ENCODE measurements at regions not wholly inside any gene's neighbourhood (a gene's known extent, or its start where the extent isn't known, plus 50 kb on each side); places are given as distances from the start of the nearest gene placed in this dataset.
"Not testable (repeated sequence)": the region's sequence is repeated elsewhere in the genome, so short reads cannot be mapped to it uniquely, and the experiment has no call there.

DNA sequence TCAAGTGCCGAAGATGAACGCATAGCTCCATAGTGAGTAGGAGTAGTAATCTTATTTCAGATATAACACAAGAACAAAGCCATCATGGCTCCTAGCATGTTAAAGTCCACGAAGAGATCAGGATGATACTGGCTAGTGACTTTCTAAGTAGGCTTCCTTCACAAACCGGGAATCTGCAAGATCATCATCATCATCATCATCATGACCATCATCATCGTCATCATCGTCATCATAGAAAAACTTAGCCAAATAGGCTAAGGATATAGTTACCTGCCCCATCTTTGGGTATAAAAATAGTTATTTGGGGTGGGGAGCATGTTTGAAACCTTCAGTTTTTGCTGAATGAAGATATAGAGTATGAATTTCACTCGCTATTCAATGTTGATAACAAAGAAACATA lies 57.9 kb downstream of the PYDC2 start:
- no peak for DNase-seq (ENCODE audit: low spot score)

DNA sequence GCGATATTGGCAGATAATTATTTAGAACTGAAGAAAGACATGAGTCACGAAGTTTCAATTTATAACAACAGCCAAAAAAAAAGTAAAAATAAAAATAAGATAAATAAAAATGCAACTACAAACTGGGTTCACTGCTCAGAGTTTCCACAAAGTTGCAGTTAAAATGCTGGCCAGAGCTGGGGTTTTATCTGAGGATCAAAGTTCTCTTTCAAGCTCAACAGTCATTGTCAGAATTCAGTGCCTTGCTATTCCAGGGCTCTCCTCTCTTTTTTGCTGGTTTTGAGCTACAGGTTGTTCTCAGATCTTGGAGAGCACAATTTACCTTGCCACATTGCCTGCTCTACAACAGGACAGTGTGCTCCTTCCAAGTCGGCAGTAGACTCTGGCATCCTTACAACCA lies 60.1 kb downstream of the PYDC2 start:
- no peak for DNase-seq (ENCODE audit: low spot score)

DNA sequence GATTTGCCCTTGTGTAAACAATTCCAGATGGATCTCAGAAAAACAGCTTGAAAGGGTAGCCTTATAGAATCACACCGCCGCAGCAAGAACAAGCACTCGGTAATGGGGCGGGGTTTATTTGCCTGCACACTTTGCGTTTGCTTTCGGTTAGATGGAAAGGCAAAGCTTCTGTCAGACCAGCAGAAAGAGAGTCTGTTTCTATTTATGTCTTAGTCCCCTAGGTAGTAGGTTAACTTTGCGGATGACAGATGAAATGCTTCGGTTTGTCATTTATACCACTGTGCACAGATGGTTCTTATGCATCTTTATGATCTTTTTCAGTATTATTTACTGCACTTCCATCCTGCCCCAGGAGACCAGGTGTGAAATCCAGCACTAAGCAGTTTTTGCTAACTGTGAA lies 62.2 kb downstream of the PYDC2 start:
- DNase-seq (ENCODE audit: low spot score): no peak

DNA sequence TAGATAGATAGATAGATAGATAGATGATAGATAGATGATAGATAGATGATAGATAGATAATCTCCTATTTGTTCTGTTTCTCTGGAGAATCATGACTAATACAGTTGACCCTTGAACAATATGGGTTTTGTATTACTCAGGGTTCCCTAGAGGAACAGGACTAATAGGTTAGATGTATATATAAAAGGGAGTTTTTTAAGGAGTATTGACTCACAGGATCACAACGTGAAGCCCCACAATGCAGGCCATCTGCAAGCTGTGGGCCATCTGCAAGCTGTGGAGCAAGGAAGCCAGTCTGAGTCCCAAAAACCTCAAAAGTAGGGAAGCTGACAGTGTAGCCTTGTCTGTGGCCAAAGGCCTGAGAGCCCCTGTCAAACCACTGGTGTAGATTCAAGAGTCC lies 67.6 kb downstream of the PYDC2 start:
- no peak for DNase-seq (ENCODE audit: low spot score)

DNA sequence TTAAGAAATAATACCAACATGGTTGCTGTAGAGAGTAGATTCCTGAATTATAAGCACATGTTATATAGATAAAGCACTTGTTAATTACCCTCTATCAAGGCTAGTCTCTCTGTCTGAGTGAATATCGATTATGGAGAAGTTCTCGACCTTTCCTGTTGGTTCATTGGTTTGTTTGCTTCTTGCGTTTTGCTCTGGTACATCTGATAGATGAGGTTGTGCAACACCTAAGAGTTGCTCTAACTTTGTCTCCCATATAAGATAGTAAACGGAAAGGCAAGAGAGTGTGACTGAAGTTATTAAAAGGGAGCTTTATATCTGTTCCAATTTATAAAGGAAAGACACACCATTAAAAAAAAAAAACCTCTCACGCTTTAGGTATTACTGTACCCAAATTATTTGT lies 69.0 kb downstream of the PYDC2 start:
- DNase-seq (ENCODE audit: low spot score): no peak

DNA sequence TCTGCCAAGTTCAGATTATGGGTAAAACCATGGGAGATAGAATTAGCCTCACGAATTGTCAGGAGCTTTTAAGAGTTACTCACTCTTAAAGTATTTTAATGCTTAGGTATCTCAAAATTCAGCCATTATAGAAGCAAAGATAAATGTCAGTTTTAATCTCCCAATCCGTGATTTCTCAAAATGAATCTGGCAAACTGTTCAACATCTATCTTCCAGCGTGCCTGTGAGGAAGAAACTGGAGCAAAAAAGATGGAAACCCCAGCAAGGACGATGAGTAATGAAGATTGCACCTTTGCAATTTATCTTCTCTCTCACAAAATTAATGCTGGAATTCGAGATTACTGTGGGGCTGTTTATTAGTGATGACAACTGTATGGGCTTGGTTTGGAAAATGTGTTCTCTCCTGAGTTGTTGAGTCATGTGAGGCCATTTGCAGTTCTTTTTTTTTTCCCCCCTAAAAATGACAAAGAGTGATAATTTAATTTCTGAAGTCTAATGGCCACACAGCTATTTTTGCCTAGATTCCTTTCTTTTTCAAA lies 70.5 kb downstream of the PYDC2 start:
- no peak for DNase-seq (ENCODE audit: low spot score)

DNA sequence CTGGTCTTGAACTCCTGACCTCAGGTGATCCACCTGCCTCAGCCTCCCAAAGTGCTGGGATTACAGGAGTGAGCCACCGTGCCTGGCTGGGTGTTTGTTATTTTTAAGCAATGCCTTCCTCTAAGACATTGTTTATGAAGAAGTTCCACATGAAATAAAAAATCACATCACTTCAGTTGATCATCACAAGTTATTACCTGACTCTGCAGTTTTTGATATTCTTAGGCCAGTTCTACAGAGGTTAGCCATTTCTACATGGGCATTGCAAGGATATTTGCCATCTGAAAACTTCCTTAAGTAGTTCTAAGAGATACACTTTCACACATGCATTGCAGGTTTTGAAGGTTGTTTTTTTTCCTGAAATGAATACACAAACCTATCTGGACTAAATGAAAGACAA lies 82.1 kb downstream of the PYDC2 start:
- no peak for DNase-seq (ENCODE audit: low spot score)

DNA sequence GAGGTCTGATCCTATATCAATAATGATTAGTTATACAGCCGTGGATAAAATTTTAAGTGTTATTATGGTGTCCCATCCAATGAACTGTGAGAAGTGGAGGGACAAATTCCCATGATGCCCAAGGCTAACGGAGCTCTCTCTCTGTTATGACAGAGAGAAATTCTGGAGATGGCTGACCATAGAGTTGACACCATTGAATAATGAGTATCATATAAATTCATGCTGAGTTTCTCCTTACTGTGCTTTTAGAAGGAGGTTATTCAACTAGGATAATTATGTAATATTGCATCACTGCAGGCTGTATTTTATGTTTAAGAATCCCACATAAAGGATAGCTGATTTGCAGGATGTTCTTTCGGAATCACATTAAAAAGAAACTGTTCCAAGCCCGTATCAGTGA lies 82.9 kb downstream of the PYDC2 start:
- DNase-seq (ENCODE audit: low spot score): no peak

DNA sequence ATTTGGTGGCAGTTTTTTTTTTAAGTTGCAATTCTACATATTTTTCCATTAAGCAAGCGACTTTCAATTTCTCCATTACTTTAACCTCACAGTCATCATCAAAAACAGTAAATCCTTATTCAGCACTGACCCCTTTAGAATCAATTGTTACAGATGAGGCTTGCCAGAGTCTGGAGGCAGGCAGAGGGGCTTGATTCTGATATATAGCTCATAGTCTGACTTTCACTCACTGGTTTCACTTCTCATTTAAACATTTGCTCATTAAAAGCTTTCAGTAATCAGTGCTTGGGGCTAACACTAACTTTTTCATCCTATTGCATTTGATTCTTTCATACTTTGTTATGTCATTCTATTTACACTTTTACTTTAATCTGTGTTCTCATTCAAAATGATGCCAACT lies 88.4 kb downstream of the PYDC2 start:
- no peak for DNase-seq (ENCODE audit: low spot score)

DNA sequence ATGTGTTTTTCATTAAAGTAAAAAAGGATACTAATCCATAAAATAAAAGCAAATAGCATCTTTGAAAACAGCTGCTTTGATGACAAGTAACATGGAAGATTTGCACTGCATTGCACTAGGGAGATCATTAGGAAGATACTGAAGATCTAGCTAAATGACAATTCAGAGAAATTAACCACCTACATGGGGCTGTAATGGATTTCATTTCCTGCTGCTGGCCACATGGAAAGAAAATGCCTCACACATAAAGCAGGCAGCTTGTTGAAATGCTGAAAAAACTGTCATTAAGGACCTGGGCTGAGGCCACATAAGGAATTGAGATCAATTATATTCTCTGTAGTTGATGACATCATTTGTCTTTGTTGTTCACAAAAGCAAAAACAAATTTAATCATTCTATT lies 94.1 kb downstream of the PYDC2 start:
- no peak for DNase-seq (ENCODE audit: low spot score)

DNA sequence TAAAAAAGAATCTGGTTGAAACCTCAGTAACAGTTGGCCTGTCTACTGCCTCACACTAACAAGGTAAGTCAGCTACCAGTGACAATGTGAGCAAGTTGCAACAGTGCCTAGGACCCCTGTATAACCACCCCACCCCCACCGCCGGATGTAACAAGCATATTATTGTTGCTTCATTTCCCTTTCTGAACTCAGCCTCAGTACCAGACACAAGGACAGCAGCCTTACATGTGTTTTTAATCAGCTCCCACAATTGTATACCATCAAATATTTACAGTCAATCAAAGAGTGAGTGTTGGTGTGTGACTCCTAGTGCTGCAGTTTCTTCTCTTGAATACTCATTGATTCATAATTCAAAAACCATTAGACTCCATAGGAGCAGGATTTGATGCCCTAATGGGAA lies 96.4 kb downstream of the PYDC2 start:
- no peak for DNase-seq (ENCODE audit: low spot score)

DNA sequence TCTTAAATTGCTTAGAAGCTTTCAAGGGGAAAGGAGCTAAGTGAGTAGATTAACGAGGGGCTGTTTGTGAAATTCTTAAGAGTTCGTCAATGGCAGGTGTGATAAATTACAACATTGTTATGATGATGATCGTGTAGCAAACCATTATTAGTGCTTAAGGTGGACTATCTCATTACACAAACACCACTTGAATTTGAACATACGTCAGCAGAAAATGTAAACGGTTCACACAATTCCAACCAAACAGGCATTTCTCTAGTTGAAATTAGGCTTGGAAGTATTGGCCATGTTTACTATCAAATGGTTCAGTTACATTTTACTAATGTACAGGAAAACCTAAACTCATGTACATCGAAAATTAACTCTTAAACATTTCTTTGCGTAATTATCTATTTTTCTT lies 102.8 kb downstream of the PYDC2 start:
- no peak for DNase-seq (ENCODE audit: low spot score)

DNA sequence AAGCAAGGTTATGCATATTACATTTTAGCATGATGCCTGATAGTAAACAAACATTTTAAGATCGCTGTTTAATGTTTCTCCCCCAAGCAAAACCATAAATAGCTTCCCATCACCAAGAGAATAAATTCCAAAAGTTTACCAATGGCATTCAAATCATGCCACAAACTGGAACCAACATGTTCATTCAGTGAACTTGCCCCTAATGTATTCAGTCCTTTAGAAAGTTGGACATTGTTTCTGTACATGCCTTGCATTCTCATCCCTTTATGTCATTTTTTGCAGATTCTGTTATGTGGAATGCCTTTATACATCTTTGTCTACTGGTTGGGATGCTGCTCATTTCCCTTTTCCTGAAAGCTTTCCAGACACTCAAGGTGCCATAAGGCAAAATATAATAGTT lies 105.5 kb downstream of the PYDC2 start:
- no peak for DNase-seq (ENCODE audit: low spot score)

DNA sequence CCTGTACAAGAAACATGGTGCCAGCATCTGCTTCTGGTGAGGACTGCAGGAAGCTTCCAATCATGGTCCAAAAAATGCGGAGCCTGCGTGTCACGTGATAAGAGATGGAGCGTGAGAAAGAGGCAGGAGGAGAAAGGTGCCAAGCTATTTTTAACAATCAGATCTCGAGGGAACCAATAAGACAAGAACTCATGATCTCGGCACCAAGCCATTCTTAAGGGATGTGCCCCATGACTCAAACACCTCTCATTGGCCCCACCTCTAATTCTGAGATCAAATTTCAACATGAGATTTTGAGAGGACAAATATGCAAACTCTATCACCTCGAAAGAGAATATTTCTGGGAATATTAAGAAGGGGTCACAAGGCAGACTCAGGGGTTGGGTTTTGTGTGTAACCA lies 107.2 kb downstream of the PYDC2 start:
- no peak for DNase-seq (ENCODE audit: low spot score)

DNA sequence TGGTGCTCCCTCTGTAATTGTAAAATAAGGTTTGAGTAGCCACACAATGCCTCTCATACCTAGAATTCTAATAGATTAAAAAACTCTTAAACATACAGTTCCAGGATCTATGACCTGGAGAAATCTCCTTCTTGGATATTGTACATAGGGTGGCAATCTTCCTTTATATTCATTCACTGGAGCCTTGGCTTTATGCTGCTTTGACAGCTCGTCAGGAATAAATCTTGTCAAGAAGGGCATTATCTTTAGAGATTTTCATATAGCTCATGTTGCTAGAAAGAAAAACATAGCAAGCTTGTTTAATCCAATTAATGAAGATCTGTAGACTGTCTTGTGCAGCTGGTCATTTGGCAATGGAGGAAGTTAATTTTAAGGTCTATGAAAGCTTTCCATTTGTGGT lies 131.1 kb downstream of the PYDC2 start:
- no peak for DNase-seq (ENCODE audit: low spot score)

DNA sequence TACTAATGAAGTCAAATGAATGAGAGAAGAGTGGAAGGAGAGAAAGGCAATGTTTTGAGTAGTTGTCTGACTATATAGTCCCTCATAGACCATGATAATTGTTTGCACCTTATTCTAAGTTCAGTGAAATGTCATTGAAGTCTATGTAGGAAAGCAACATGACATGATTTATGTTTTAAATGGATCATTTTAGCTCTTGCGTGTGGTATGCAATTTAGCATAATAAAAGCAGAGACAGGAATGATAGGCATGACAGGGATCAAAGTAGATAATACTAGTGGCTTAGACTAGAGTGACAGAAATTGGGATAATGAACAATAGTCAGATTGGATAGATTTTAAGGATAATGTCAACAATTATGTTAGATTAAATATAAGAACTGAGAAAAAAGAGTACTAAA lies 132.5 kb downstream of the PYDC2 start:
- DNase-seq (ENCODE audit: low spot score): no peak

DNA sequence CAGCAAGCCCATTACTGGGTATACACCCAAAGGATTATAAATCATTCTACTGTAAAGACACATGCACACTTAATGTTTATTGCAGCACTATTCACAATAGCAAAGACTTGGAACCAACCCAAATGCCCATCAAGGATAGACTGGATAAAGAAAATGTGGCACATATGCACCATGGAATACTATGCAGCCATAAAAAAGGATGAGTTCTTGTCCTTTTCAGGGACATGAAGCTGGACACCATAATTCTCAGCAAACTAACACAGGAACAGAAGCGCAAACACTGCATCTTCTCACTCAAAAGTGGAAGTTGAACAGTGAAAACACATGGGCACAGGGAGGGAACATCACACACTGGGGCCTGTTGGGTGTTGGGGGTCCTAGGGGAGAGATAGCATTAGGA lies 154.5 kb downstream of the PYDC2 start:
- DNase-seq (ENCODE audit: low spot score): not testable (repeated sequence)

DNA sequence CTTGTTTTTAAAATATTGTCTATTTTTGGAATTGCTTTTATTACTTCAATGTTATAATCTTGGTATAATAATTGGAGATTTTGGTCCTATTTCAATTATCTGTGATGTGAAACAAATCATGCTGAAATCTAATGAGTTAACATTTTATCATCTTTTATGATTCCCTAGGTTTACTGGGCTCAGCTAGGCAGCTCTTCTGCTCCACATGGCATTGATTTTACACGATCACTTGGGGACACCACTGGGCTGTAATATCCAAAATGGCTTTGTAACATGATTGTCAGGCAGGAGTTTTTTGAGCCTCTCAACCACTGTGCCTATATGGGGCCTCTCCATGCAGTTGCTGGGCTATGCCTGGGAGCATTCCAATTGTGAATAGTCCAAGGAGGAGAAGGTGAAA lies 163.3 kb downstream of the PYDC2 start:
- DNase-seq (ENCODE audit: low spot score): no peak

DNA sequence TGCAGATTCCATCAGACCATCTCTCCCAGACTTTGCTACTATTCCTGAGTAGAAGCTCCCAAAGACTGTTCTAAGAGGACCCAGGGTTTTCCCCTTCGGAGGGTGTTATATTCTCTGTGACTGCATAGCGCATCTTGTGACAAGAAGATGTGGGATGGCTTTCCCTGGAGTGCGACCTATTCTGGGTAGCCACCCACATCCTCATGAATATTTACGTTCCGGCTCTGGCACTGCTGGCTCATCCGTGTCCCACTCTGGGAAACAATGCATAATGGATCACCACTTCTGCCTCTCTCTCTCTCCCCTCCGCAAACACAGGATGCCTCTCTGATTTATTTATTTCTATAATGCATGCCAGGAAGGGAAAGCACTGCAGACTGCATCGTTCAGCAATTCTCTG lies 166.1 kb downstream of the PYDC2 start:
- no peak for DNase-seq (ENCODE audit: low spot score)

DNA sequence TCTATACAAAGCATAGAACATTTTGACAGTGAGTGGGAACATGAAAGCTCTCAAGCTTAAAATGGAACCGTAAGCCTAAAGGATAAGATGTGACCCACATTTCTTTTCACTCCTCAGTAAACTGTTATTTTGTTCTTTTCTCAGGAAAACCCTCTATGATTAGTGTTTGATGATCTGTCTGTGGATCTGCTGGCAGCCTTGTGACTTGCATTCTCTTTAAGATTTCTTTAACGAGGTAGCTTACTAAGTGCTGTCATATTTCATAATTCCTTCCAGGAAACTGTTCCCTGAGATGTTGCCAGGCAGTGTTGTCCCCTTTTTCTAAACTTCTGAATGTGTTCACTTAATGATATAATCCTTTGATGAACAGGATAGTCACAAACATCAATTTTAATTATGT lies 167.6 kb downstream of the PYDC2 start:
- DNase-seq (ENCODE audit: low spot score): no peak

DNA sequence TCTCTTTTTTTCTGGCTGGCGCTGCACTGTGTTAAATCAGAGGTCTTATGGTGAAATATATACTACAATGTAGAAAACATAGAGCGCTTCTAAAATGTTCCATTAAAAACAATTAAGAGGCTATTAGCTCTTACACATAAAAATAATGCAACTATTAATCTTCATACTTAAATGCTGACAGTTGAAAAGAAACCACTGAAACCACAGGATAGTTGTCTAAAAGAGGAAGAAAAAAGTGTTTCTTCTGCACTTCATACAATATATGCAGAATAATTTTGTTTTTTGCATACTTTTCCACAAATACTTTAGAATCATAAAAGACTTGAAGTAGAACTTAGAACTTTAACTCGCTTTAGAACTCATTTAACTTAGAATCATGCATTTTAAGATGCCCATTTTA lies 170.5 kb downstream of the PYDC2 start:
- no peak for DNase-seq (ENCODE audit: low spot score)

DNA sequence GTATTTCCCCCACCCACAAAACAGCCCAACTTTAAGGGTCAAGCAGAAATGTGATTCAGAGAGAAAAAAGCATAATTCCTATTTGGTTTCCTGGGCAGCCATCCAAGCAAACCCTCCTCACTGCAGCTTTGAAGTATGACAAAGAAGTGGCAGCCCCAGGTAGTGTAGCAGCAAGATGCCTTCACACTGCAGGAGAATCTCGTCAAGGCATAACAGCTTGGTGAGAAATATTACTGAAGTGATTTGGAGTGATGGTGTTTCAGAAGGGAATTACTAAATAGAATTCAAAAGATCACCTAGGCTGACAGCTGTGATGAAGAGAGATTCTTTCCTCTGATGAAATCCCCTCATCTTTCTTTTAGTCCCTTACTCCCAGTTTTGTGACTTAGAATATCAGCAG lies 173.9 kb downstream of the PYDC2 start:
- DNase-seq (ENCODE audit: low spot score): no peak

DNA sequence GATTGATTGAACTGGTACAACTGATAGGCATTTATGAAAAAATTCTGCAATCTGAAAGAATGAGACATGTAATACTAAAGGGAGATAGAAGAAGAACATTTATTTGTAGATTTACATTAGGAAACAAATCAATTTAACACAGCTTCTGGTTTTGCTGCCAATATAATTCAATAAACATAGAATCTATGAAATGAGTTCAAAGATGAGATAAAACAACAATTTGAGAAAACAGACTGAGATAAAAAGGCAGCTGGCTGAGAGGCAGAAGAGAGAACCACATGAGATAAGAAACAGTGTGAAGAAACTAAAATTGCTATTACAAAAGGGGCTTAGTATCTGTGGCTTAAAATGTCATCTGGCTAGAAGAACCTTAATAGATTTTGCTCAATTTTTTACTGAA lies 176.6 kb downstream of the PYDC2 start:
- no peak for DNase-seq (ENCODE audit: low spot score)

DNA sequence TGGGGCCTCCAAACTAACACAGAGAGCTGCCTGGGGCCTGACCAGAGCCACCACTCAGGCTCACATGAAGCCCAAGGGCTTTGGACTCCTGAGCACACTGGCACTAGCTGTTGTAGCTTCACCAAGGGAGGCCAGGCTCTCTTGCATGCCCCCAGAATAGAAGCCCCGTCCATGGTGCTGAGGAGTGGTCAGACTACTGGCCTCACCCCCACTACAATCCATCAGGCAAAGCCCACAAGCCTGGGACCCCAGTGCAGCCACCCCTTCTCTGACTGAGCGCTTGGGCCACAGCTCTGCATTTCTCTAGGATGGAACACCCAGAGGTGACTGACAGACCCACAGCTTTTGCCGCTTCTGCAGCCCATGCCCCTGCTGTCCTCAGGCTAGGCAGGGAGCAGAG lies 180.8 kb downstream of the PYDC2 start:
- DNase-seq (ENCODE audit: low spot score): no peak

DNA sequence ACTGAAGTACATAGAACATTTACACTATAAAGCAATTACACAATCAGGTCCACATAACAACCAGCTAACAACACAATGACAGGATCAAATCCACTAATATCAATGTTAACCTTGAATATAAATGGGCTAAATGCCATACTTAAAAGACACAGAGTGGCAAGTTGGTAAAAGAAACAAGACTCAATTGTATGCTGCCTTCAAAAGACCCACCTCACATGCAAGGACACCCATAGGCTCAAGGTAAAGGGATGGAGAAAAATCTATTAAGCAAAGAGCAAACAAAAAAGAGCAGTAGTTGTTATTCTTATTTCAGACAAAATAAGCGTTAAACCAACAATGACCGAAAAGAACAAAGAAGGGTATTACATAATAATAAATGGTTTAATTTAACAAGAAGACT lies 183.3 kb downstream of the PYDC2 start:
- DNase-seq (ENCODE audit: low spot score): no peak

Measured in H4 (cell line).